ENCODE measurements at regions not wholly inside any gene's neighbourhood (a gene's known extent, or its start where the extent isn't known, plus 50 kb on each side); places are given as distances from the start of the nearest gene placed in this dataset.

DNA sequence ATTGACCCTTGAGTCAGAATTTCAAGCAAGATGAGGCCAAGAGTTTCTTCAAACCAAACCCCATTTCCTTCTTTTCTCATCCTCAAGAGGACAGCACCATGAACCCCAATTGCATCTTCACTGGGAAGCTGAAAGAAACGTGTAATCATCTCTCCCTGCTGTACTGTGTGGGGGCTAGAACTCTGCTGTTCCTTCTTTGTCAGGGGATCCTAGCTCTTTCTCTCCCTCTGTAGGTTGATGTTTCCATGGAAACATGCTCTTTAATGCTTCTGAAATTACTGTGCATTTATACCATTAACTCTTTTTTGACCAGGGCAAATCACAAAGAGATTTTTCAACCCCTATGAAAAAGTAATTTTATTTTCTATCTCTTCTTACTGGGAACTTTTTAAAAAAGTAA, 295.1 kb downstream of the GRIN2B start:
- TF ChIP-seq SPI1 (IDR thresholded peaks at IDR 0.05; ENCODE audit: borderline replicate concordance, low read depth): no peak
- TF ChIP-seq, protein P1, sequence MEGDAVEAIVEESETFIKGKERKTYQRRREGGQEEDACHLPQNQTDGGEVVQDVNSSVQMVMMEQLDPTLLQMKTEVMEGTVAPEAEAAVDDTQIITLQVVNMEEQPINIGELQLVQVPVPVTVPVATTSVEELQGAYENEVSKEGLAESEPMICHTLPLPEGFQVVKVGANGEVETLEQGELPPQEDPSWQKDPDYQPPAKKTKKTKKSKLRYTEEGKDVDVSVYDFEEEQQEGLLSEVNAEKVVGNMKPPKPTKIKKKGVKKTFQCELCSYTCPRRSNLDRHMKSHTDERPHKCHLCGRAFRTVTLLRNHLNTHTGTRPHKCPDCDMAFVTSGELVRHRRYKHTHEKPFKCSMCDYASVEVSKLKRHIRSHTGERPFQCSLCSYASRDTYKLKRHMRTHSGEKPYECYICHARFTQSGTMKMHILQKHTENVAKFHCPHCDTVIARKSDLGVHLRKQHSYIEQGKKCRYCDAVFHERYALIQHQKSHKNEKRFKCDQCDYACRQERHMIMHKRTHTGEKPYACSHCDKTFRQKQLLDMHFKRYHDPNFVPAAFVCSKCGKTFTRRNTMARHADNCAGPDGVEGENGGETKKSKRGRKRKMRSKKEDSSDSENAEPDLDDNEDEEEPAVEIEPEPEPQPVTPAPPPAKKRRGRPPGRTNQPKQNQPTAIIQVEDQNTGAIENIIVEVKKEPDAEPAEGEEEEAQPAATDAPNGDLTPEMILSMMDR (IDR thresholded peaks at IDR 0.05; ENCODE audit: insufficient read depth, low read length): no peak
- TF ChIP-seq POLR2AphosphoS5 (IDR thresholded peaks at IDR 0.05; ENCODE audit: low read depth): no peak
- no peak for TF ChIP-seq GABPA (IDR thresholded peaks at IDR 0.05; ENCODE audit: low read depth)
- TF ChIP-seq, protein P2, sequence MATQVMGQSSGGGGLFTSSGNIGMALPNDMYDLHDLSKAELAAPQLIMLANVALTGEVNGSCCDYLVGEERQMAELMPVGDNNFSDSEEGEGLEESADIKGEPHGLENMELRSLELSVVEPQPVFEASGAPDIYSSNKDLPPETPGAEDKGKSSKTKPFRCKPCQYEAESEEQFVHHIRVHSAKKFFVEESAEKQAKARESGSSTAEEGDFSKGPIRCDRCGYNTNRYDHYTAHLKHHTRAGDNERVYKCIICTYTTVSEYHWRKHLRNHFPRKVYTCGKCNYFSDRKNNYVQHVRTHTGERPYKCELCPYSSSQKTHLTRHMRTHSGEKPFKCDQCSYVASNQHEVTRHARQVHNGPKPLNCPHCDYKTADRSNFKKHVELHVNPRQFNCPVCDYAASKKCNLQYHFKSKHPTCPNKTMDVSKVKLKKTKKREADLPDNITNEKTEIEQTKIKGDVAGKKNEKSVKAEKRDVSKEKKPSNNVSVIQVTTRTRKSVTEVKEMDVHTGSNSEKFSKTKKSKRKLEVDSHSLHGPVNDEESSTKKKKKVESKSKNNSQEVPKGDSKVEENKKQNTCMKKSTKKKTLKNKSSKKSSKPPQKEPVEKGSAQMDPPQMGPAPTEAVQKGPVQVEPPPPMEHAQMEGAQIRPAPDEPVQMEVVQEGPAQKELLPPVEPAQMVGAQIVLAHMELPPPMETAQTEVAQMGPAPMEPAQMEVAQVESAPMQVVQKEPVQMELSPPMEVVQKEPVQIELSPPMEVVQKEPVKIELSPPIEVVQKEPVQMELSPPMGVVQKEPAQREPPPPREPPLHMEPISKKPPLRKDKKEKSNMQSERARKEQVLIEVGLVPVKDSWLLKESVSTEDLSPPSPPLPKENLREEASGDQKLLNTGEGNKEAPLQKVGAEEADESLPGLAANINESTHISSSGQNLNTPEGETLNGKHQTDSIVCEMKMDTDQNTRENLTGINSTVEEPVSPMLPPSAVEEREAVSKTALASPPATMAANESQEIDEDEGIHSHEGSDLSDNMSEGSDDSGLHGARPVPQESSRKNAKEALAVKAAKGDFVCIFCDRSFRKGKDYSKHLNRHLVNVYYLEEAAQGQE (IDR thresholded peaks at IDR 0.05; ENCODE audit: insufficient replicate concordance, low read depth): no peak
